MV-4-11 (cell line): ENCODE measurements at regions not wholly inside any gene's neighbourhood (a gene's known extent, or its start where the extent isn't known, plus 50 kb on each side); places are given as distances from the start of the nearest gene placed in this dataset.
A peak's percentile ranks its signal among the peaks of the same experiment; 100 is the strongest.
"Not testable (repeated sequence)": the region's sequence is repeated elsewhere in the genome, so short reads cannot be mapped to it uniquely, and the experiment has no call there.

Experiments
- DNase-seq: peaks from one replicate; lab custom pipeline; 2025; lab: John Stamatoyannopoulos, UW

DNA sequence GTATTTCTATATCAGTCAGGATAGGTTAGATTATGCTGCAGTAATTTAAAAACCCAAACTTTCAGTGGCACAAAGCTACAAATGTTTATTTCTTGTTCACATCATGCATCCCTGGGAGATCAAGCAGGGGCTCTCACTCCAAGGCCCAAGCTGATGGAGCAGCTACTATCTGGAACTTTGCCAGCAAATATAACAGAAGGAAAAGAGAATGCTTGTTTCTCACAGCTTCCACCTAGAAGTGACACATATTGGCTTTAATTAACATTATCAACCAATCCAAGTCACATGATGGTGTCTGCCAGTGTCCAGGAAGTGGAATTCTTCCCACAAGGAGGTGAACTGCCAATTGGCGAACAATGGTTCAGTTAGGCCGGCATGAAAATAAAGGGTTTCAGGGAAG is 306.9 kb downstream of the BCL11A start:
- DNase-seq = no peak

DNA sequence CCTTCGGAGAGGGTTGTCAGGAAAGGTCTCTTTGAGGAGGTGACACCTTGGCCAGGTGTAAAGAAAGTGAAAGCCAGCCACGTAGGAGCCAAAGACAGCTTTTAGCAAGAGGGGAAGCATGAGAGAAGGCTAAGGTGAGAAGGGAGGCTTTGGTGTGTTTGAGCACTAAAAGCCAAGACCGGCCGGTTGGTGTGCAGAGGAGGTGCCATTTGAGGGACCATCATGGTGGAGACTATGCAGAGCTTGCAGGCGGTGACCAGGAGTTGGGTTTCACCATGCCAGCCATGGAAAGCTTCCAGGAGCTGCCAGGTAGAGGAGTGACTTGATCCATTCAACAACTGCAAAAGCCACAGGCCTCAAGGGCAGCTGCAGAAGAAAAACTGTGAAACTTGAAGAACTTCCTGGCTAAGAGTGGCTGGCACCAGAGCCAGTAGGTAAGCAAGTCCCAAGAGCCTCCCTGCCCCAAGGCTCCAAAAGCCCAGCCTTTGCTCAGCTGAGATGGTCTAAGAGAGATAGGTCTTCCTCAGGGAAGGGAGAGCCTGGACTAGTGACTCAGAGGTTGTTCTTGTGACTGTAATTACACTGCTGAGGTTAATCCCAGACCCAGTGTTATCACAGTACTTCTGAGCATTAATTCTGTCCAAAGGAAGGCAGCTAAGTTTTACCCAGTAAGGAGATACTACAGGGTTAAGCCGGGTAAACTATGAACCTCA is 319.0 kb downstream of the BCL11A start:
- no peak for DNase-seq

DNA sequence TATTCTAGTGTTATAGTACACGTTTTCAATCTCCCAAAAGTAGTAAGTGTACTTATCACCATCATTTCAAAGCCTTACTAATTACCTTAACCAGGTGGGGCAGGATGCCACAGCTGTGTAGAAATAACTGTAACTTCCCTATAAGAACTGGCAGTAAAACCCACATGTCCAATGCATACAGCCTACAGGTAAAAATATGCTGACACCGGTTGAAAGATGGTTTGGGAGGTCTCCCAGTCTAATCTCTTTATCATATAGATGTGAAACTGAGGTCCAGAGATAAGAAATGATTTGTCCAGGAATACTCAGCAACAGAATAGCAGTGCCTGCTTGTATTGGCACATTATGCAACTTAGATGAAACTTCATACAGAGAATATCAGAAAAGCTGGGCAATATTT is 322.9 kb downstream of the BCL11A start:
- DNase-seq = no peak

DNA sequence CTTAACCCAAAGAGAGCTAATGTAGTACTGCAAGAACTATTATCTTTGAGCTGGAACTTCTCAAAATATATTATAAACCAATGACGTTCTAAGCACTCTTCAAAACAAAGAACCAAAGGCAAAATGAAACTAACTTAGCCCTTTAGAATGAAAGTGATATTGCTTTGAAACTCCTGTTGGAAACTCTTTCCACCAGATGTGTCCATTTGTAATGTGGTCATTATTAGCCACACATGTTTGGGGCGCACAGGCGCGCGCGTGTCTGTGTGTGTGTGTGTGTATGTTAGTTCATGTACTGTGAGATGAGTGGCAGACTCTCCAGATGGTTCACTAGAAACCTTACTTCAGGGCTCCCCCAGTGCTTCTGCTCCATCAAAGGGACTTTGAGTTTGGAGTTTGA is 323.4 kb downstream of the BCL11A start:
- peak; percentile 34 for DNase-seq

DNA sequence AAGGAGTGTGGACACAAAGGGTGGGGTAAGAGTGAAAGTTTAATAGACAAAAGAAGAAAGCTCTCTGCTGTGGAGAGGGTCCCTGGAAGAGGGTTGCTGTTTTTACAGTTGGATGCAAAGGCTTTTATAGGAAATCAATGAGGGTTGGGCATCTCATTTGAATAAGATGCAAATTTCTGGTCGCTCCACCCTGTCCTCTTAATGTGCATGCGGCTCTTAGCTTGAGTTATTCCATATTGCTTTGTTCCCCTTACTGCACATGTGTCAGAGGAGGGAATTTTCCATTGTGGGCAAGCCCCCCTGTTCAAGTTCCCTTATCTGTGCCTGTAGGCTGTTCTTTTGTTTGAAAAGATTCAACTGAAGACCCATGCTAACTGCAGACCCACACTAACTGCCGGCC is 326.5 kb downstream of the BCL11A start:
- DNase-seq = no peak

DNA sequence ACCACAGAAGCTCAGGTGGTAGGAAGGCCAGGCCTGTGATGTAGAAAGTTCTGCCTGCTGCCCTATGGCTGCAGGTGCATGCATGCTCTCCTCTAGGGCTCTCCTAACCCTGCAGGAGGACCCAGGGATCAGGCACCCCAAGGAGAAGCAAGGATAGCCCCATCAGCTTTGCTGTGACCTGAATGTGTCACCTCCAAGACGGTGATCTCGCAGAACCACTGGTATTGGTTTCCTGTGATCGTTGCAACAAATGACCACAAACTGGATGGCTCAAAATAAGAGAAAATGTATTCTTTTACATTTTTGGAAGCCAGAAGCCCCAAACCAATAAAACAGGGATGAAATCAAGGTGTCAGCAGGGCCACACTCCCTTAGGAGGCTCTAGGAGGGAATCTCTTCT is 327.3 kb downstream of the BCL11A start:
- no peak for DNase-seq

DNA sequence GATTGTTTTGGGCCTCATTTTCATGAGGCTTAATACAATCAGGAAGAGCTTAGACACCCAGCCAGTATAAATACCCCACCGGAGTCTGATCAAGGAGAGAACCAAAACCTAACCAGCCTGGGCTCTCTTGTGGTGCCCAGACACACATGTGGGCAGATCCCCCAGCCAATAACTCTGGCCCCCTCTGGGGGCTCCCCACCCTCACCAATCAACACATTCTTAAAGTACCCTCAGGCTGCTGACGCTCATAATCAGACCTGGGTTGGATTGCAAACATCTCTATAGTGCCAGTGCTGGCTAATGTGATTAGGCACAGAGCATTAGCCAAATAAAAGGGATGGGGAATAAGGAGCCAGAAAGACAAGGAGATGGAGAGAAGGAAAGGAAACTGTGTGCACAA is 329.6 kb downstream of the BCL11A start:
- no peak for DNase-seq

DNA sequence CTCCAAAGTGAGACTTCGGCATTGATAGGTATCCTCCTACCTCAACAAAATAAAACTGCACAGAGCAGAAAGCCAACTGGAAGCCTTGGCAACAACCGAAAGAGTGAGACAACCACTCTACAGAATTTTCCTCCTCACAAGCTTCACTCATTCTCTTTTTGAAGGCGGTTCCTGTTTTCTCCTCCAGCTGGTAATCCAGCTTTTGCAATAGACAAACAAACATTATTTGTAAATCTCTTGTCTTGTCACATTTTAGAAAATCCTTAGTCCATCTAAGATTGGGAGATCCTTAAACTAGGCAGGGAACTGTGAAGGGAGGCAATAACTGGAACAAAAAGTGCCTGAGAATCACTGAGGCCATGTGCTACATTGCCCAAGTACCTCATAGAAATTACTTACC is 332.4 kb downstream of the BCL11A start:
- no peak for DNase-seq

DNA sequence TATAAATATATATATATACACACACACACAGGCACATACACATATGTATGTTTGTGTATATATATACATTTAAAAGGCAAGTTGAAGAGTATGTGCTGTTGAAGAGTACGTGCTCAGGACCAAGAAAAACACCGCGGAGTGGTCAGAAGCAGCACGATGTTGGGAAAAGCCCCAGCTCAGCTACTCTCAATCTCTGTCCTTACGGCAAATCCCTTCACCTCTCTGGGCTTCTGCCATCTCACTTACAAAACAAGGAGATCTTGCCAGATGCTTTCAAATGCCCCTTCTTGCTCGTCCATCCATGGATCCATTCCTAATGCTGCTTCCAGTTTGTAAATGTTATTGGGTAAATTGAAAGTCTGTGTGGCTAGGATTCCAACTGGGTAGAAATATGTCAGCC is 333.9 kb downstream of the BCL11A start:
- DNase-seq = no peak

DNA sequence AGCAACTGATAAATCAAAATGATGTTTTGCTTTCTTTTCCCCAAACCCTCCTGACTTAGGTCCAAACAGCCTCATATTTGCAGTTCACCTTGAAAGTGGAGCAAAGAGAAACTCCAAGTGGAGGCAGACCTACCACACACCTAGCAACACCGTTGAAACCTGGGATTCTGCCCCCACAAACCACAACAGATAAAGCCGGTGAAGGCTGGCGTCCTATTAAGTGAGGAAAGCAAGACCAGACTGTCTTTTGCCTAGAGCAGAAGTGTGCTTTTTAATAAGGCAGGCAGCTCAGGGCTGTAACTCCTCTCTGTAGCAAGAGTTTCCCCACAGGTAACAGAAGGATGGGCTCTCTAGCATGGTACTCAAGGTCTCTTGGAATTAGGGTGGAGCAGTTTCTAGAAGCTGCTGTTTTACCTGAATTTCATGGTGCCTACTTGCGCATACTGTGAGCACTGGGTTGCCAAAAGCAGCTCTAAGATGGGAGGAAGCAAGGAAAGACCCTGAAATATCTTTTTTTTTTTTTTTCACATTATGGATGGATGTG is 336.9 kb downstream of the BCL11A start:
- DNase-seq = no peak

DNA sequence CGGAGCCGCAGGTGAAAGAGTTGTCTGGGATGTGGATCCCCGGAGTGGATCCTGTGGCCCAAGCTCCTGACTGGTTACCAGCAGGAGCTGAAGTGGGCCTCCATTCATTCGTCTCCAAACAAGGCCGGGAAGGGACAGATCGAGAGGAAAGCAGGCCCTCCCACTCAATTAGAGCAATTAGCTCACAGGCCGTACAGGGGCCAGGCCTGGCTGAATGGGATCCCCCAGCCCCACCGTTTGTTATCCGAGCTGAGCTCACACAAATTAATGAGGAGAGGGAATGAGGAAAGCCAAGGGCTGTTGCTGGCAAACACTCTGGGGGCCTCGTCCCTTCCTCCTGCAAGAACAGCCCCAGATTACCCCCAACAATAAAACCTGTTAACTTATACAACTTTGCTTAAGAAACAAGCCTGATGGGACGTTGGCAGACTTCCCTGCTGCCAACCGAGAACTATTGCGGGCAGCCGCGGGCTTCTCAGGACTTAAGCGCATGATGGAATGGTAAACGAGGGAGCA is 338.0 kb downstream of the BCL11A start:
- DNase-seq = no peak

DNA sequence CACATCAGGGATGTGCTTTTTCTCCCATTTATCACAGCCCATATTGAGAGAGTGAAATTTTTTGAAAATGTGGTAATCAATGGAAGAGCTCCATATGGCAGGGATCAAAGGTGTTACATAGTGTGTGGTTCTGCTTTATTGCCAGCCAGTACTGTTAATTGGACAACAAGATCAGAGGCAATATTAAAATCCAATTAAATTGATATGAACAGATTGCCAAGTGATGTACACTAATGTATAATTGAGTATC is 338.9 kb downstream of the BCL11A start:
- DNase-seq = no peak

DNA sequence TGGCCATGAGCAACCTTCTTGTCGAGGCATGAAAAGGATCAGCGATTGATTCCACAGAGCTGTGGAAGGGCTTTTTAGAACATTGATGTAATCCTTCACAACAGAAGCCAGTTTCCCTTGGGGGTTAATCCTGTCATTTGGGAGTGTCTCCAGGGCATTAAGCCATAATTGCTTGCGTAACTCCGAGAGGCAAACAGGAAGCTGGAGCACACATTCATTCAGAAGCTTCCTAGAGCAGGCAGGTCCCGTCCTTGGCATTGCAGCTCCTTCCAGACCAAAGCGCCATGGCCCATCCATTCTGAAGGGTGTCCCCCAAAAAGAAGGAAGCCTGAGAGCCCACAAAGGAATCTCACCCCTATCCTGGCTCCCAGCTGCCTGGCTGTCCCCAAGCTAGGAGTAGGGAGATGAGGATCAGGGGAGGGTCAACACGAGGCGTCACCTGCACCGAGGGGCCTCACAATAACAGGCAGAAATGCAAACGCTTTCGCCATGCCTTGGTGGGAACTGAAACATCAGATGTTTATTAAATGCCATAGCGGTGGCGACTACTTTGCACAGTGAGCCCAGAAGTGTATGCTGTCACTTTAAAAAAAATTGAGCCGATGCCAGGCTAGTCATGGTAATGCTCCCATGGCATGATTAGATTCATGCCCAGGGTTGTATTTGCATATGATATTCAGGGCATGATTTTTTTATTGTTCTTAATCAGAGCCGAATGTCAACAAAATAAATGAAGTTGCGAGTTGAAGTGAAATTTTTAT is 339.4 kb downstream of the BCL11A start:
- peak; percentile 58 for DNase-seq

DNA sequence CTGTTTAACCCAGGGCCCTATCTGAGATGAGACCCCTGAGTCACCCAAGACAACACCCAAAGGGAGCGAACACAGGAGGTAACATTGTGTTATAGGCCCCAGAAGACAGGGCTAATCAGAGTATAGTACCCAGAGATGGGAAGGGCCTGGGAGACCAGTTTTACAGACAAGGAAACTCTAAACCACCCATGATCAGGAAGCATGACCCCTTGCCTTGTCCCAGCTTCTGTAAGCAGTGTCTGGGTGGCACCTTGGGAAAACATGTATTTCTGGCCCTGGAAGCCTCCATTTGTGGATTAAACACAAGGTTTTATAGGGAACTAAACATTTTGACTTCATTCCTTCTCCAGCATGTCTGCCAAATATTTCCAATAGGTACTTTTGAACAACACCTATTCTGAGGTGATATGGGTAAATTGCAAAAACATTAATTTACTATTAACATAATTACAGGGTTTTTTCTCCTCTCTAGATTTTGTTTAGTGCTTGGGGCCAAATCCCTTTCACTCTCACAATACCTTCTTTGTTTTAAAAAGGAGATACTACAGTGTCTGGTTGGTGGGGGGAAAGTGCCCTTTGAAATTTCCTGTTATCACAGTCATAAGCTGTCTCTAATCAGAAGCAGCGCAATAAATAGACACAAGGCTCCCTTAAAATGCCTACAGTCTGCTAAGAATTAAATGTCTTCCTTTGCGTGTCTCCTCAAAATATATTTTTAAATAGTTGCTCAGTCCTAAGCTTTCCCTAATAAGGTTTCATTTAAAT is 341.1 kb downstream of the BCL11A start:
- no peak for DNase-seq

DNA sequence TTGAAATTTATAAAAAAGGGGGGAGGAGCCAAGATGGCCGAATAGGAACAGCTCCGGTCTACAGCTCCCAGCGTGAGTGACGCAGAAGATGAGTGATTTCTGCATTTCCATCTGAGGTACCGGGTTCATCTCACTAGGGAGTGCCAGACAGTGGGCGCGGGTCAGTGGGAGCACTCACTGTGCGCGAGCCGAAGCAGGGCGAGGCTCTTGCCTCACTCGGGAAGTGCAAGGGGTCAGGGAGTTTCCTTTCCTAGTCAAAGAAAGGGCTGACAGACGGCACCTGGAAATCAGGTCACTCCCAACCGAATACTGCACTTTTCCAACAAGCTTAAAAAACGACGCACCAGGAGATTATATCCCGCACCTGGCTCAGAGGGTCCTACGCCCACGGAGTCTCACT is 364.4 kb downstream of the BCL11A start:
- not testable (repeated sequence) for DNase-seq

DNA sequence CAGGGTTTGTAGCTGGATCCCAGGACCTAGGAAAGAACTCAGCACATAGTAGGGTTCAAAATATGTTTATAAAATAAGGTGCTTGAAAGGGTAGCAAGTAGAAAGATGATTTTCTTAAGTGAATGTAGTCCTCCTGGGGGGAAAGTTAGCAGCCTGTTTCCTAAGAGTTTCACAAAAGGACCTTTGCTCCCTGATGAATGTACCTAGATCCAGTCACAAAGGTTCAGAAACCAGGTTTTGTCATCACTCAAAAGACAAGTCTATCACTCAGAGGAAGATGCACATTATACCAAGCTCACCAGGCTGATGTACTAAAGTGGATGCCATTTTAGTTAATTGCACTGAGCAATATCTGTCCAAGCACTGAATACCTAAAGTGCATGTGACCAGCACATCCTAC is 378.2 kb downstream of the BCL11A start:
- no peak for DNase-seq

DNA sequence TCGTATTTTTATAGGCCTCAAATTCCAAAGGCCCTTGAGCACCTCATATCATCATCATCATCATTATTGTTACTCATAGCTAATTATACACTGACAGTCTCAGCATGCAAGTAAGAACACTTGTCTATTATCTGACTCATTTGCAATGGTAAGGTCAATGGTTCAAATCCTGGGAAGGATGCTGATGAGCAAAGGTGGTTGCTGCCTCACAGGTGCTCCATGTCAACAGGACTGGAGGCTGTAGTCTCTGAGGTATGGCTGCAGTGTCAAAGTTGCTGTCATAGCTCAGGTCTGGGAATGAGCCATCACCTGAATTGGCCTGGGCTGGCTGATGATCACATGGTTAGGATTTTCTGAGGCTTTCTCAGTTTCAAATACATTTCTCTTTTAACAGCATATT is 379.3 kb downstream of the BCL11A start:
- DNase-seq = no peak

DNA sequence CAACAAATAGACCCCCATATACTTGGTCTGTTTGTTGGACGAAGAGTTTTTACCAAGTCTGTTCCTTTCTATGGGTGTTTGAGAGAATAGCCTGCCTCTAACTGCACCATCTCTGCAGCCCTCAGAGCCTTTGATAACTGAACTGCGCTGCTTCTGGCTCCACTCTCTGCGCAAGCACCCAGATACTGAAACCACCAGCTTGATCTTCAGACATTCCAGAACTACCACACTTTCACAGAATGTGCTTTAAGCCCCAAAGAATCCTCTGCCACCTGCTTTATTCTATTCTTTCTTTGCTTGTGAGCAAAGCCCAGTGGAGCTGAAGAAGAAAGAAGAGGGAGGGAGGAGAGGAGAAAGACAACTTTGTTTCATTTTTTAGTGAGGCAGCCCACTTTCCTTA is 380.7 kb downstream of the BCL11A start:
- no peak for DNase-seq

DNA sequence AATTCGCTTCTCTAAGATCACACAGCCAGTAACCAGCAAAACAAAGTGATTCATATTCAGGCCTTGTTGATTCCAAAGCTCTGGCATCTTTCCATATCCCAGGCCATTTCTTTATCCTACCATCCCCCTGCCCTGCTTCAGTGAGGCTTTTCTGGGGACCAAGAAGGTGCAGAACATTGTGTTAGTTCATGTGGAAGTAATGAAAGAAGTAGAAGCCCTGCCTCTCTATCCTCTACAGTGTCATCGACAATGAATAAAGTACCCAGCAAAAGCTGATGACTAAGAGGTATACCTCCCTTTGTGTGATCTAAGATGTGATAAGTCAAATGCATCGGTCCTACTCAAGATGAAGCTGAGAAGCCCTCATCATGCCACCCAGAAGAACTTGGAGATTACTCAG is 383.2 kb downstream of the BCL11A start:
- no peak for DNase-seq

DNA sequence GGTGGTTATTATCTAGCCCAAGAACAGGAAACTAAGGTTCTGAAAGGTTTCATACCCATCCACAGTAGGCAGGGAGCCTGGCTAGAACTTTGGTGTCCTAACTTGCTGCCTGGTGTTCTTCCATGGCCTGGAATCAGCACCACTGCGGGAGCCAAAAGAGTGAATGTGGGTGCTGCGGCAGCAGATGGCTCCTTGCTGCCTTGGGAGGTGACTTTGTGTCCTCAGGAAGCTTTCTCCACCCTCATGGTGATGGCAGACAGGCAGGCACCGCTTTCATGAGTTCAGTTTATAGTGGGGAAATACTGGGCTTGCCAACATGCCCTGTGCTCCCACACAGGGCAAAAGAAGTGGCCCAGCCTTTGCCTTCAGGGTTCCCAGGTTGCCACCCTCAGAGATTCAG is 385.2 kb downstream of the BCL11A start:
- no peak for DNase-seq

DNA sequence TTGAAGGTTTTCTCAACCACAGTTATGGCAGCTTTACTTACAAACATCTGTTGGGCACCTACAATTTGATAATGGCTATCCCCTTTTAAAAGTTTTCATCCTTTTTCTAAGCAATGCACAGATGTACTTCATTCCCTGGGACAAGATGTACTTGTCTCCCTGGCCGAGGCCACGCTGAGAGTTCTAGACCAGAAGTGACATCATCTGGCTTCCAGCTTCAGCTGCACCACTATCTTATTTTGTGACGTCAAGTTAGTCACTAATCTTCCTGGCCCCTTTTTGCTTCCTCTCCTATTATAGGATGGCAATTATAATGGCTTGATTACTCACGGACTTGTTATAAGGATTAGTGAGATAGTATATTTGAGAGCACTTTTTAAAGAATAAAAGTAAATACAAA is 386.4 kb downstream of the BCL11A start:
- DNase-seq = no peak

DNA sequence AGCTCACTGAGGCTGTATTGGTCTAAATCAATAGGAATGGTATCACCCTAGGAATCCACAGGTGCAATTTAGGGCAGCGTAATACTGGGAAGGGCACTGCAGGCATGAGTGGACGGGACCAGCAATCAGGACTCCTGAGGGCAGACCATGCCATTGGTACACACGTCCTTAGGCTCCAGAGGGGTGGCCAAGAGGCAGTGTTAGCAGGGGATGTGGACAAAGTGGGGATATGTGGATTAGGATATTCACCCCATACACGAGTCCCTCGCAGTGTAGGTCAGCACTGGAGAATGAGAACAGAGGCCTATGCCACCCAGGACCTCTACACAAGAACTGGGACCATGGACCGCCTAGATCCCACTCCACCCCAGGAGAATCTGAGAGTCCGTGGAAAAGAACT is 389.8 kb downstream of the BCL11A start:
- DNase-seq = no peak

DNA sequence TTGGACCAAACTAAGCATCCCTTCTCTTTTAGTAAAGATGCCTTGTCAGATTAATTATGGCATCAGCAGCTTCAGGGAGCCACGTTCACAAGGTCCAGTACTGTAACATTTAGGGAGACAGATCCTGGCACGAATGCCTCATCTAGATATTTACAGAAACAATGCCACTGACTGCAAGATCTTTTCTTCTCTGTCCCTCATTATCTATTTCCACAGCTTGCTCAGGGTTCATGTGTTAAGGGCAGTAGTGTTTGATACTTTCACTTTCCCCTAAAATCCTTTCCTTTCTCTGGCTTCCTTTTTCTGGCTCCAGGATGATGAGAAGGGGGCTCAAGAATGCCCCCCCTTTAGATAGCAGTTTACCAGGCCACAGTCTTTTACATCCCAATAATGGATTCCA is 393.9 kb downstream of the BCL11A start:
- DNase-seq = no peak
